H9 (cell line): ENCODE measurements at regions not wholly inside any gene's neighbourhood (a gene's known extent, or its start where the extent isn't known, plus 50 kb on each side); places are given as distances from the start of the nearest gene placed in this dataset.

ENCODE experiments used
- DNase-seq: peaks from one replicate; pipeline ENCODE4 v3.0.0-alpha.2; 2017
- H2AFZ ChIP-seq: one replicate; pipeline ENCODE4 v1.6.1; 2013; ENCODE audit warnings: mild to moderate bottlenecking, low read length, control low read depth, moderate library complexity
- H2AK5ac ChIP-seq: 2 replicates; pipeline ENCODE4 v1.6.1; 2013; ENCODE audit warnings: low read length, control low read depth, mixed read lengths; ENCODE audit not compliant: insufficient read length
- H2BK120ac ChIP-seq: one replicate; pipeline ENCODE4 v1.6.1; 2013; ENCODE audit warnings: low read depth, mild to moderate bottlenecking, low read length, control low read depth, inconsistent platforms; ENCODE audit not compliant: poor library complexity, severe bottlenecking
- H2BK12ac ChIP-seq: 2 replicates; pipeline ENCODE4 v1.6.1; 2013; ENCODE audit warnings: low read length, control low read depth, mixed read lengths, low read depth; ENCODE audit not compliant: insufficient read length
- H2BK15ac ChIP-seq: 2 replicates; pipeline ENCODE4 v1.6.1; 2013; ENCODE audit warnings: low read depth, low read length, control low read depth
- H2BK20ac ChIP-seq: one replicate; pipeline ENCODE4 v1.6.1; 2013; ENCODE audit warnings: low read depth, mild to moderate bottlenecking, low read length, control low read depth, inconsistent platforms; ENCODE audit not compliant: poor library complexity, severe bottlenecking
- H2BK5ac ChIP-seq: 2 replicates; pipeline ENCODE4 v1.6.1; 2013; ENCODE audit warnings: low read length, control low read depth, mixed read lengths; ENCODE audit not compliant: insufficient read length
- H3K14ac ChIP-seq: 2 replicates; pipeline ENCODE4 v1.6.1; 2013; ENCODE audit warnings: low read length, control low read depth; ENCODE audit not compliant: insufficient read depth
- H3K18ac ChIP-seq: 2 replicates; pipeline ENCODE4 v1.6.1; 2013; ENCODE audit warnings: low read depth, mild to moderate bottlenecking, mixed read lengths, low read length, control low read depth; ENCODE audit not compliant: insufficient read length
- H3K23ac ChIP-seq: 2 replicates; pipeline ENCODE4 v1.6.1; 2013; ENCODE audit warnings: low read length, control low read depth, mixed read lengths, low read depth; ENCODE audit not compliant: insufficient read length
- H3K23me2 ChIP-seq: 2 replicates; pipeline ENCODE4 v1.6.1; 2013; ENCODE audit warnings: low read depth, mild to moderate bottlenecking, mixed read lengths, low read length, control low read depth; ENCODE audit not compliant: insufficient read length, poor library complexity, severe bottlenecking
- H3K27ac ChIP-seq: 2 replicates; pipeline ENCODE4 v1.5.1; 2013; ENCODE audit warnings: low read length, control low read depth, mixed read lengths, low read depth; ENCODE audit not compliant: insufficient read length
- H3K27me3 ChIP-seq: 2 replicates; pipeline ENCODE4 v1.6.1; 2013; ENCODE audit warnings: low read length, control low read depth, inconsistent platforms; ENCODE audit not compliant: insufficient read depth
- H3K4ac ChIP-seq: 2 replicates; pipeline ENCODE4 v1.6.1; 2013; ENCODE audit warnings: low read depth, mild to moderate bottlenecking, control low read depth, inconsistent platforms, low read length, moderate library complexity
- H3K4me1 ChIP-seq: 2 replicates; pipeline ENCODE4 v1.6.1; 2013; ENCODE audit warnings: low read length, control low read depth, inconsistent platforms; ENCODE audit not compliant: insufficient read depth
- H3K4me2 ChIP-seq: 2 replicates; pipeline ENCODE4 v1.6.1; 2013; ENCODE audit warnings: low read length, control low read depth, mixed read lengths; ENCODE audit not compliant: insufficient read length, insufficient read depth
- H3K56ac ChIP-seq: 2 replicates; pipeline ENCODE4 v1.6.1; 2013; ENCODE audit warnings: low read depth, mild to moderate bottlenecking, mixed read lengths, low read length, control low read depth; ENCODE audit not compliant: insufficient read length
- H3K79me1 ChIP-seq: 2 replicates; pipeline ENCODE4 v1.6.1; 2013; ENCODE audit warnings: low read depth, mild to moderate bottlenecking, moderate library complexity, low read length, control low read depth, inconsistent platforms; ENCODE audit not compliant: insufficient read depth, poor library complexity, severe bottlenecking
- H3K79me2 ChIP-seq: 2 replicates; pipeline ENCODE4 v1.6.1; 2013; ENCODE audit warnings: low read length, control low read depth, inconsistent platforms; ENCODE audit not compliant: insufficient read depth
- H3K9ac ChIP-seq: 2 replicates; pipeline ENCODE4 v1.6.1; 2013; ENCODE audit warnings: low read length, control low read depth, mixed read lengths; ENCODE audit not compliant: insufficient read length; ENCODE audit errors: extremely low read depth
- H3K9me3 ChIP-seq: one replicate; pipeline ENCODE4 v1.6.1; 2013; ENCODE audit warnings: low read depth, low read length, inconsistent platforms; ENCODE audit not compliant: control insufficient read depth
- H3T11ph ChIP-seq: one replicate; pipeline ENCODE4 v1.6.1; 2013; ENCODE audit warnings: mild to moderate bottlenecking, low read length, control low read depth, inconsistent platforms
- H4K20me1 ChIP-seq: one replicate; pipeline ENCODE4 v1.6.1; 2013; ENCODE audit not compliant: control insufficient read depth, insufficient read length, insufficient read depth
- H4K5ac ChIP-seq: 2 replicates; pipeline ENCODE4 v1.6.1; 2013; ENCODE audit warnings: low read depth, mild to moderate bottlenecking, mixed read lengths, low read length, control low read depth; ENCODE audit not compliant: insufficient read length
- H4K8ac ChIP-seq: replicated peaks from 2 replicates; pipeline ENCODE4 v1.6.1; 2013; ENCODE audit warnings: low read length, control low read depth, mixed read lengths, low read depth; ENCODE audit not compliant: insufficient read length
- H4K91ac ChIP-seq: 2 replicates; pipeline ENCODE4 v1.6.1; 2013; ENCODE audit warnings: low read depth, mild to moderate bottlenecking, moderate library complexity, mixed read lengths, low read length, control low read depth; ENCODE audit not compliant: insufficient read length
- H3K27ac Mint-ChIP-seq, 3 experiments: 2 replicates in 2 of 3; 3 replicates in 1 of 3; pipeline ENCODE4 v1.8.0; 2020 to 2021; ENCODE audit warnings: mixed read lengths in 3 of 3, mild to moderate bottlenecking in 1 of 3, moderate library complexity in 1 of 3
- H3K27me3 Mint-ChIP-seq: 2 replicates; pipeline ENCODE4 v1.8.0; 2021; ENCODE audit warnings: low read depth, mild to moderate bottlenecking, moderate library complexity, mixed read lengths
- H3K36me3 Mint-ChIP-seq, 3 experiments: 2 replicates in 2 of 3; 3 replicates in 1 of 3; pipeline ENCODE4 v1.8.0; 2020 to 2021; ENCODE audit warnings: low read depth in 3 of 3, mixed read lengths in 3 of 3; ENCODE audit not compliant: insufficient read depth in 1 of 3
- H3K4me1 Mint-ChIP-seq, 2 experiments: 2 replicates each; pipeline ENCODE4 v1.8.0; 2020; ENCODE audit warnings: mixed read lengths in 2 of 2
- H3K4me3 Mint-ChIP-seq, 2 experiments: 2 replicates in 1 of 2; 3 replicates in 1 of 2; pipeline ENCODE4 v1.8.0; 2020 to 2021; ENCODE audit warnings: mild to moderate bottlenecking in 2 of 2, mixed read lengths in 2 of 2, moderate library complexity in 1 of 2
- H3K9me3 Mint-ChIP-seq, 2 experiments: 2 replicates in 1 of 2; 3 replicates in 1 of 2; pipeline ENCODE4 v1.8.0; 2020; ENCODE audit warnings: mild to moderate bottlenecking in 2 of 2, mixed read lengths in 2 of 2, moderate library complexity in 1 of 2
- WGBS: extraction: QIAGEN DNeasy Blood & Tissue Kit; methylation state at CpG from one replicate; pipeline ENCODE4 v1.1.7; 2013; ENCODE audit warnings: missing lambda C conversion rate, low lambda C conversion rate, mixed read lengths; ENCODE audit not compliant: insufficient read length; ENCODE audit errors: extremely low coverage; 5-methylcytosine and 5-hydroxymethylcytosine counted together
- TF ChIP-seq, protein P1 (sequence below): fragments of 200-600 bp; sonication (generic); conservative IDR thresholded peaks from 3 replicates; pipeline ENCODE4 v1.8.0; 2021; ENCODE audit warnings: antibody characterized with exemption, mild to moderate bottlenecking

DNA sequence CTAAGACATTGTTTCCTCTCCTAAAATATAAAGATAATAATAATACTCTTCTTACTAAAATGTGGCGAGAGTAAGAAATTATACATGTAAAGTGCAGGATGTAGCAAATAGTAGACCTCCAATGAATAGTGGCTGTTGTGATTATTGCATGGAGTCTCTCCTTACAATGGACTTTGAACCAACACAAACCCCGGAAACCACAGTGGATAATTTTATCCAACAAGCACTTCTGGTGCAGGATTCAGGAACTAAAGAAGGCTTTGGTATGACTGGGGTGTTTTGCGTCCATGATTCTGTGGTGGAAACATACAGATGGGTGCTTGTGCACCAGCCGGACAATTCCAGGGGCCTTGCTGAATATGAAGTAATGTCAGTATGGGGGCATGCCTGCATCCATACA, 146.4 kb upstream of the UBASH3B start:
- Histone ChIP-seq H3K27ac (no peak overlapping the region), H3K23ac (no peak overlapping the region), H3K14ac (no peak overlapping the region), H3K18ac (no peak overlapping the region), H2AFZ (no peak overlapping the region), H3K9ac (no peak overlapping the region), H3K4me1 (no peaks in the 10 kb centered on the region), H3K79me1 (no peaks in the 10 kb centered on the region), H3K27me3 (no peaks in the 10 kb centered on the region), H2BK5ac (no peak overlapping the region), H3T11ph (no peak overlapping the region), H4K8ac (no peak overlapping the region), H3K56ac (no peak overlapping the region), H3K79me2 (no peaks in the 10 kb centered on the region), H3K23me2 (no peaks in the 10 kb centered on the region), H4K20me1 (no peaks in the 10 kb centered on the region), H4K5ac (no peak overlapping the region), H2BK120ac (no peak overlapping the region), H3K9me3 (no peaks in the 10 kb centered on the region), H2BK20ac (no peak overlapping the region), H3K4ac (no peak overlapping the region), H2BK12ac (no peak overlapping the region), H3K4me2 (no peak overlapping the region), H2AK5ac (no peak overlapping the region), H2BK15ac (no peak overlapping the region), H4K91ac (no peak overlapping the region)
- Mint-ChIP-seq H3K4me3 (no peak overlapping the region), H3K4me1 (peaks cover 6% of the 10 kb centered on the region in 2 experiments), H3K36me3 (no peaks in the 10 kb centered on the region), H3K27ac (no peak overlapping the region; a peak in 1 of 7 replicates), H3K9me3 (no peaks in the 10 kb centered on the region), H3K27me3 (no peaks in the 10 kb centered on the region)
- TF ChIP-seq, protein P1, sequence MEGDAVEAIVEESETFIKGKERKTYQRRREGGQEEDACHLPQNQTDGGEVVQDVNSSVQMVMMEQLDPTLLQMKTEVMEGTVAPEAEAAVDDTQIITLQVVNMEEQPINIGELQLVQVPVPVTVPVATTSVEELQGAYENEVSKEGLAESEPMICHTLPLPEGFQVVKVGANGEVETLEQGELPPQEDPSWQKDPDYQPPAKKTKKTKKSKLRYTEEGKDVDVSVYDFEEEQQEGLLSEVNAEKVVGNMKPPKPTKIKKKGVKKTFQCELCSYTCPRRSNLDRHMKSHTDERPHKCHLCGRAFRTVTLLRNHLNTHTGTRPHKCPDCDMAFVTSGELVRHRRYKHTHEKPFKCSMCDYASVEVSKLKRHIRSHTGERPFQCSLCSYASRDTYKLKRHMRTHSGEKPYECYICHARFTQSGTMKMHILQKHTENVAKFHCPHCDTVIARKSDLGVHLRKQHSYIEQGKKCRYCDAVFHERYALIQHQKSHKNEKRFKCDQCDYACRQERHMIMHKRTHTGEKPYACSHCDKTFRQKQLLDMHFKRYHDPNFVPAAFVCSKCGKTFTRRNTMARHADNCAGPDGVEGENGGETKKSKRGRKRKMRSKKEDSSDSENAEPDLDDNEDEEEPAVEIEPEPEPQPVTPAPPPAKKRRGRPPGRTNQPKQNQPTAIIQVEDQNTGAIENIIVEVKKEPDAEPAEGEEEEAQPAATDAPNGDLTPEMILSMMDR = no peak
- WGBS = no CpG with 5 or more reads among the region's 4 CpGs
- no peak for DNase-seq
